Ectodermal cell (in vitro differentiated cells): ENCODE measurements at regions not wholly inside any gene's neighbourhood (a gene's known extent, or its start where the extent isn't known, plus 50 kb on each side); places are given as distances from the start of the nearest gene placed in this dataset.

Source experiments
- H3K27ac ChIP-seq: 2 replicates; pipeline ENCODE4 v1.7.0; 2013; ENCODE audit warnings: mild to moderate bottlenecking, low read depth, low read length; ENCODE audit not compliant: insufficient read depth, poor library complexity, severe bottlenecking
- H3K27me3 ChIP-seq: 2 replicates; pipeline ENCODE4 v1.7.0; 2013; ENCODE audit warnings: mild to moderate bottlenecking, low read length; ENCODE audit not compliant: insufficient read depth, control insufficient read depth, poor library complexity, severe bottlenecking
- H3K36me3 ChIP-seq: one replicate; pipeline ENCODE4 v1.7.0; 2013; ENCODE audit warnings: low read length; ENCODE audit not compliant: control insufficient read depth, insufficient read depth
- H3K4me1 ChIP-seq: one replicate; pipeline ENCODE4 v1.7.0; 2013; ENCODE audit warnings: low read length; ENCODE audit not compliant: control insufficient read depth, insufficient read depth
- H3K4me3 ChIP-seq: 2 replicates; pipeline ENCODE4 v1.7.0; 2013; ENCODE audit warnings: low read depth, low read length, control low read depth; ENCODE audit not compliant: insufficient read depth
- H3K9me3 ChIP-seq: 2 replicates; pipeline ENCODE4 v1.7.0; 2013; ENCODE audit warnings: mild to moderate bottlenecking, low read length, moderate library complexity; ENCODE audit not compliant: control insufficient read depth
- WGBS, 2 experiments: methylation state at CpG; one replicate each; pipeline ENCODE4 v1.1.7; 2013; ENCODE audit warnings: missing lambda C conversion rate in 2 of 2; 5-methylcytosine and 5-hydroxymethylcytosine counted together

- Histone ChIP-seq H3K4me1 (no peaks in the 10 kb centered on the region), H3K9me3 (no peaks in the 10 kb centered on the region), H3K27ac (no peak overlapping the region), H3K36me3 (no peaks in the 10 kb centered on the region), H3K4me3 (no peak overlapping the region), H3K27me3 (no peaks in the 10 kb centered on the region)
- 50% methylated on average over 2 of the region's 2 CpGs for WGBS, 2 experiments
Measured at GRCh38 chr20:10946124-10946880, 272.5 kb upstream of the JAG1 start.

GRCh38 chr20:10947726-10948125 lies 273.9 kb upstream of the JAG1 start:
- Histone ChIP-seq H3K27me3 (no peaks in the 10 kb centered on the region), H3K4me3 (no peak overlapping the region), H3K9me3 (no peaks in the 10 kb centered on the region), H3K27ac (no peak overlapping the region), H3K4me1 (no peaks in the 10 kb centered on the region), H3K36me3 (no peaks in the 10 kb centered on the region)

GRCh38 chr20:10949930-10950783 lies 276.4 kb upstream of the JAG1 start:
- Histone ChIP-seq H3K27ac (no peak overlapping the region), H3K27me3 (no peaks in the 10 kb centered on the region), H3K9me3 (no peaks in the 10 kb centered on the region), H3K4me3 (no peak overlapping the region), H3K36me3 (no peaks in the 10 kb centered on the region), H3K4me1 (no peaks in the 10 kb centered on the region)
- WGBS, 2 experiments: 93 to 97% methylated on average over 5 of the region's 5 CpGs

GRCh38 chr20:10951216-10951615 lies 277.4 kb upstream of the JAG1 start:
- Histone ChIP-seq H3K4me3 (no peak overlapping the region), H3K36me3 (no peaks in the 10 kb centered on the region), H3K27me3 (no peaks in the 10 kb centered on the region), H3K27ac (no peak overlapping the region), H3K4me1 (no peaks in the 10 kb centered on the region), H3K9me3 (no peaks in the 10 kb centered on the region)
- 70 to 71% methylated on average over 2 of the region's 2 CpGs for WGBS, 2 experiments

GRCh38 chr20:10951904-10952303 lies 278.1 kb upstream of the JAG1 start:
- WGBS, 2 experiments: 80 to 100% methylated on average over 1 of the region's 1 CpG
- no peaks in the 10 kb centered on the region for H3K4me1 ChIP-seq
- no peaks in the 10 kb centered on the region for H3K36me3 ChIP-seq
- no peaks in the 10 kb centered on the region for H3K27me3 ChIP-seq
- no peaks in the 10 kb centered on the region for H3K9me3 ChIP-seq
- no peak overlapping the region for H3K4me3 ChIP-seq
- no peak overlapping the region for H3K27ac ChIP-seq

- no peak overlapping the region for H3K4me3 ChIP-seq
- no peaks in the 10 kb centered on the region for H3K36me3 ChIP-seq
- H3K9me3 ChIP-seq: no peaks in the 10 kb centered on the region
- no peaks in the 10 kb centered on the region for H3K27me3 ChIP-seq
- 14 to 58% methylated on average over 1 to 2 of the region's 2 CpGs for WGBS, 2 experiments
- no peaks in the 10 kb centered on the region for H3K4me1 ChIP-seq
- H3K27ac ChIP-seq: no peak overlapping the region
Measured at GRCh38 chr20:10953437-10953836, 279.6 kb upstream of the JAG1 start.

- Histone ChIP-seq H3K36me3 (no peaks in the 10 kb centered on the region), H3K4me3 (no peak overlapping the region), H3K27me3 (no peaks in the 10 kb centered on the region), H3K9me3 (no peaks in the 10 kb centered on the region), H3K4me1 (no peaks in the 10 kb centered on the region), H3K27ac (no peak overlapping the region)
- WGBS, 2 experiments: 86 to 89% methylated on average over 6 of the region's 6 CpGs
Measured at GRCh38 chr20:10954137-10954840, 280.5 kb upstream of the JAG1 start.

GRCh38 chr20:10954908-10955580 lies 281.2 kb upstream of the JAG1 start:
- no peaks in the 10 kb centered on the region for H3K27me3 ChIP-seq
- no peaks in the 10 kb centered on the region for H3K36me3 ChIP-seq
- no peaks in the 10 kb centered on the region for H3K9me3 ChIP-seq
- no peaks in the 10 kb centered on the region for H3K4me1 ChIP-seq
- no peak overlapping the region for H3K4me3 ChIP-seq
- 86 to 92% methylated on average over 3 of the region's 3 CpGs for WGBS, 2 experiments
- no peak overlapping the region for H3K27ac ChIP-seq

- Histone ChIP-seq H3K4me3 (no peak overlapping the region), H3K4me1 (no peaks in the 10 kb centered on the region), H3K9me3 (no peaks in the 10 kb centered on the region), H3K27me3 (no peaks in the 10 kb centered on the region), H3K27ac (no peak overlapping the region), H3K36me3 (no peaks in the 10 kb centered on the region)
- 90 to 93% methylated on average over 2 of the region's 3 CpGs for WGBS, 2 experiments
Measured at GRCh38 chr20:10958279-10958678, 284.5 kb upstream of the JAG1 start.
